Natural killer cell (primary cell): ENCODE measurements at regions not wholly inside any gene's neighbourhood (a gene's known extent, or its start where the extent isn't known, plus 50 kb on each side); places are given as distances from the start of the nearest gene placed in this dataset.

ENCODE experiments used
- ATAC-seq, 3 donors: fragments of 150-1000 bp in 2 of 3; fragments of 200-7000 bp in 1 of 3; cut with Tn5 transposase; 1 replicate in 1 of 3; 2 replicates in 2 of 3; pipeline ENCODE4 v1.10.0; 2021; ENCODE audit warnings: mild to moderate bottlenecking in 2 of 3, moderate library complexity in 2 of 3
- DNase-seq, 2 donors: peaks; one replicate each; pipeline versions ENCODE4 v3.0.0 to v3.0.0-alpha.2; 2013 to 2021; ENCODE audit warnings: mixed read lengths in 1 of 2
- H3K27ac ChIP-seq: one replicate; pipeline ENCODE4 v1.5.1; 2013; ENCODE audit warnings: mild to moderate bottlenecking, low read length
- H3K27me3 ChIP-seq: one replicate; pipeline ENCODE4 v1.6.1; 2013; ENCODE audit warnings: low read length; ENCODE audit not compliant: control insufficient read depth, insufficient read depth
- H3K36me3 ChIP-seq: one replicate; pipeline ENCODE4 v1.6.1; 2013; ENCODE audit warnings: low read length; ENCODE audit not compliant: control insufficient read depth, insufficient read depth
- H3K4me1 ChIP-seq: one replicate; pipeline ENCODE4 v1.6.1; 2013; ENCODE audit warnings: low read length; ENCODE audit not compliant: control insufficient read depth, insufficient read depth
- H3K4me3 ChIP-seq: one replicate; pipeline ENCODE4 v1.5.1; 2013; ENCODE audit warnings: low read length
- H3K9me3 ChIP-seq: one replicate; pipeline ENCODE4 v1.6.1; 2013; ENCODE audit warnings: low read length; ENCODE audit not compliant: control insufficient read depth, insufficient read depth
- H3K27ac Mint-ChIP-seq, 2 donors: one replicate each; pipeline ENCODE4 v1.8.0; 2022; ENCODE audit warnings: mild to moderate bottlenecking in 2 of 2, mixed read lengths in 2 of 2, moderate library complexity in 1 of 2
- H3K27me3 Mint-ChIP-seq, 2 donors: one replicate each; pipeline ENCODE4 v1.8.0; 2022; ENCODE audit warnings: low read depth in 2 of 2, mixed read lengths in 2 of 2
- H3K36me3 Mint-ChIP-seq: one replicate; pipeline ENCODE4 v1.8.0; 2022; ENCODE audit warnings: mixed read lengths
- H3K4me1 Mint-ChIP-seq, 2 donors: one replicate each; pipeline ENCODE4 v1.8.0; 2022; ENCODE audit warnings: mixed read lengths in 2 of 2
- H3K4me3 Mint-ChIP-seq: one replicate; pipeline ENCODE4 v1.8.0; 2022; ENCODE audit warnings: mild to moderate bottlenecking, moderate library complexity, mixed read lengths
- H3K9me3 Mint-ChIP-seq, 2 donors: one replicate each; pipeline ENCODE4 v1.8.0; 2022; ENCODE audit warnings: mixed read lengths in 2 of 2
- WGBS: methylation state at CpG from one replicate; pipeline ENCODE4 v1.1.7; 2013; ENCODE audit warnings: missing lambda C conversion rate; ENCODE audit not compliant: insufficient coverage; 5-methylcytosine and 5-hydroxymethylcytosine counted together
- intact Hi-C: fragments of 100-400 bp; cut with micrococcal nuclease; formaldehyde crosslinking; loops from one replicate; pipeline ENCODE4 v1.14.2; 2022
- TF ChIP-seq, protein P1 (sequence below): fragments of 200-600 bp; IDR thresholded peaks from one replicate; pipeline ENCODE4 v1.8.0; 2022; ENCODE audit warnings: antibody characterized with exemption

- ATAC-seq: peak in 1 of 3 donors; percentile 62
- no peaks in the 10 kb centered on the region for H3K9me3 Mint-ChIP-seq
- H3K9me3 ChIP-seq: no peaks in the 10 kb centered on the region
- no peaks in the 10 kb centered on the region for H3K36me3 ChIP-seq
- no peak for DNase-seq
- no peaks in the 10 kb centered on the region for H3K4me1 Mint-ChIP-seq
- H3K27ac ChIP-seq: no peak overlapping the region
- no peaks in the 10 kb centered on the region for H3K4me1 ChIP-seq
- H3K27ac Mint-ChIP-seq: no peak overlapping the region
- H3K27me3 Mint-ChIP-seq: peaks cover 0 to 3% of the 10 kb centered on the region in 2 donors
- TF ChIP-seq, protein P1, sequence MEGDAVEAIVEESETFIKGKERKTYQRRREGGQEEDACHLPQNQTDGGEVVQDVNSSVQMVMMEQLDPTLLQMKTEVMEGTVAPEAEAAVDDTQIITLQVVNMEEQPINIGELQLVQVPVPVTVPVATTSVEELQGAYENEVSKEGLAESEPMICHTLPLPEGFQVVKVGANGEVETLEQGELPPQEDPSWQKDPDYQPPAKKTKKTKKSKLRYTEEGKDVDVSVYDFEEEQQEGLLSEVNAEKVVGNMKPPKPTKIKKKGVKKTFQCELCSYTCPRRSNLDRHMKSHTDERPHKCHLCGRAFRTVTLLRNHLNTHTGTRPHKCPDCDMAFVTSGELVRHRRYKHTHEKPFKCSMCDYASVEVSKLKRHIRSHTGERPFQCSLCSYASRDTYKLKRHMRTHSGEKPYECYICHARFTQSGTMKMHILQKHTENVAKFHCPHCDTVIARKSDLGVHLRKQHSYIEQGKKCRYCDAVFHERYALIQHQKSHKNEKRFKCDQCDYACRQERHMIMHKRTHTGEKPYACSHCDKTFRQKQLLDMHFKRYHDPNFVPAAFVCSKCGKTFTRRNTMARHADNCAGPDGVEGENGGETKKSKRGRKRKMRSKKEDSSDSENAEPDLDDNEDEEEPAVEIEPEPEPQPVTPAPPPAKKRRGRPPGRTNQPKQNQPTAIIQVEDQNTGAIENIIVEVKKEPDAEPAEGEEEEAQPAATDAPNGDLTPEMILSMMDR: no peak
- no peak overlapping the region for H3K4me3 Mint-ChIP-seq
- no peaks in the 10 kb centered on the region for H3K36me3 Mint-ChIP-seq
- H3K4me3 ChIP-seq: no peak overlapping the region
- H3K27me3 ChIP-seq: peaks cover 3% of the 10 kb centered on the region
- intact Hi-C loops: no loop called here
Observed at GRCh38 chr4:53921856-53922255, 142.5 kb downstream of the CHIC2 start.

DNA sequence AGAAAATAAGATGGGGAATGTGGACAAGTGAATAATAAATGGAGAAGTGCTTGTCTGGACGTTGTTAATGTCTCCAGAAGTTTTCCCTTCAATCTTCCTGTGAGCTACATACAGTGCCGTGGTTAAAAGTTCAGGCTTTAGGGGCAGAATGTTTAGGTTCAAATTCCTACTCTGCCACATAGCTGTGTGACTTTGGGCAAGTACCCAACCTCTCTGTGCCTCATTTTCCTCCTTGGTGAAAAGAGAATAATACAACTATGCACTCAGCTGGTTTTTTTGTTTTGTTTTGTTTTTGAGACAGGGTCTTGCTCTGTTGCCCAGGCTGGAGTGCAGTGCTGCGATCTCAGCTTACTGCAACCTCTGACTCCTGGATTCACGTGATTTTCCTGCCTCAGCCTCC lies 143.5 kb downstream of the CHIC2 start:
- H3K27me3 Mint-ChIP-seq: peaks cover 0 to 3% of the 10 kb centered on the region in 2 donors
- no peaks in the 10 kb centered on the region for H3K36me3 ChIP-seq
- no peaks in the 10 kb centered on the region for H3K4me1 Mint-ChIP-seq
- DNase-seq (no peak), ATAC-seq (no peak)
- H3K27ac ChIP-seq: no peak overlapping the region
- no peak overlapping the region for H3K4me3 ChIP-seq
- intact Hi-C loops: no loop called here
- H3K4me1 ChIP-seq: no peaks in the 10 kb centered on the region
- H3K36me3 Mint-ChIP-seq: no peaks in the 10 kb centered on the region
- no peak overlapping the region for H3K4me3 Mint-ChIP-seq
- H3K9me3 Mint-ChIP-seq: no peaks in the 10 kb centered on the region
- TF ChIP-seq, protein P1: no peak
- H3K27ac Mint-ChIP-seq: no peak overlapping the region
- peaks cover 3% of the 10 kb centered on the region for H3K27me3 ChIP-seq
- no peaks in the 10 kb centered on the region for H3K9me3 ChIP-seq
- 77% methylated on average over 4 of the region's 4 CpGs for WGBS

GRCh38 chr4:53920116-53920515 lies 144.3 kb downstream of the CHIC2 start:
- WGBS: 31% methylated on average over 4 of the region's 4 CpGs
- TF ChIP-seq, protein P1: no peak
- Histone ChIP-seq H3K4me3 (no peak overlapping the region), H3K4me1 (no peaks in the 10 kb centered on the region), H3K9me3 (no peaks in the 10 kb centered on the region), H3K27ac (no peak overlapping the region), H3K36me3 (no peaks in the 10 kb centered on the region), H3K27me3 (peaks cover 3% of the 10 kb centered on the region)
- H3K9me3 Mint-ChIP-seq: no peaks in the 10 kb centered on the region
- no peak overlapping the region for H3K27ac Mint-ChIP-seq
- H3K27me3 Mint-ChIP-seq: peaks cover 0 to 3% of the 10 kb centered on the region in 2 donors
- no peak overlapping the region for H3K4me3 Mint-ChIP-seq
- no peaks in the 10 kb centered on the region for H3K4me1 Mint-ChIP-seq
- no peak for DNase-seq
- ATAC-seq: no peak
- H3K36me3 Mint-ChIP-seq: no peaks in the 10 kb centered on the region
- intact Hi-C loops: no loop called here

DNA sequence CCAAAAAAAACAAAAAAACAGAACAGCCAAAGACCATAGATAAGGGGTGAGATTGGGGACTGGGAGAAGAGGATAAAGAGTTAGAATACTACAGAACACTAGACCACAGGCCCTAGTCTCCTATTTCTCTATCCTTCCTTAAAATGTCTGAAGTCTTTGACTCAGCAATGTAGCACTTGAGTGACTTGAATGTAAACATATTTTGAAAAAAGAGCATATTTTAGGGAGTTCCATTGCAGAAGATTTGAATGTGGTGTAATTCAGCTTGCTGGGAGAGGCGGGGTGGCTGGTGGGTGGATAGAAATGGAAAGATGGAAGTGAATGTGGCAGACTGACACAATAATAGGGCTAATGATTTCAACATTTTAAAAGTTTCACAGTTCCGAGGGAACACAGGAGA lies 144.9 kb downstream of the CHIC2 start:
- no peaks in the 10 kb centered on the region for H3K36me3 ChIP-seq
- WGBS: 85% methylated on average over 2 of the region's 2 CpGs
- peaks cover 3% of the 10 kb centered on the region for H3K27me3 ChIP-seq

More for the DNA sequence above, 144.9 kb downstream of the CHIC2 start:
- Mint-ChIP-seq H3K9me3 (no peaks in the 10 kb centered on the region), H3K4me3 (no peak overlapping the region), H3K36me3 (no peaks in the 10 kb centered on the region), H3K4me1 (no peaks in the 10 kb centered on the region), H3K27ac (no peak overlapping the region), H3K27me3 (peaks cover 0 to 3% of the 10 kb centered on the region in 2 donors)
- intact Hi-C loops: no loop called here
- TF ChIP-seq, protein P1: no peak
- H3K9me3 ChIP-seq: no peaks in the 10 kb centered on the region
- no peak for DNase-seq
- ATAC-seq: no peak
- H3K4me1 ChIP-seq: no peaks in the 10 kb centered on the region
- no peak overlapping the region for H3K4me3 ChIP-seq
- no peak overlapping the region for H3K27ac ChIP-seq
